NCI-H526 treated with DMSO at 0.1 percent for 48 hours (cell line): ENCODE measurements at regions not wholly inside any gene's neighbourhood (a gene's known extent, or its start where the extent isn't known, plus 50 kb on each side); places are given as distances from the start of the nearest gene placed in this dataset.

ENCODE experiments used
- DNase-seq: peaks from one replicate; lab custom pipeline; 2025; lab: John Stamatoyannopoulos, UW

- no peak for DNase-seq
Observed at GRCh38 chr12:116651089-116651488, 86.8 kb downstream of the SPRING1 start.

DNA sequence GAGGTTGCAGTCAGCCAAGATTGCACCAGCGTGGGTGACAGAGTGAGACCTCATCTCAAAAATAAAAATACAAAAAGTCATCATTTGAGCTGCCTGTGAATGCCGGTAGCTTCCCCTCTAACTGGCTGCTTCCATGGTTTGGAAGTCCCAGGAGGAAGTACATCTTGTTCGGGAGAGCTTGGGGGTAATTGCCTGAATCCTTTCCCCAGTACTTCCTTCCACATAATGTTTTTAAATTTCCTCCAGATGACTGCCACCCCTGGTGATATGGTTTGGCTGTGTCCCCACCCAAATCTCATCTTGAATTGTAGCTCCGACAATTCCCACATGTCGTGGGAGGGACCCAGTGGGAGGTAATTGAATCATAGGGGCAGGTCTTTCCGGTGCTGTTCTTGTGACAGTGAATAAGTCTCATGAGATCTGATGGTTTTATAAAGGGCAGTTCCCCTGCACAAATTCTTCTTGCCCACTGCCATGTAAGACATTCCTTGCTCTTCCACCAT is 87.2 kb downstream of the SPRING1 start:
- no peak for DNase-seq

DNA sequence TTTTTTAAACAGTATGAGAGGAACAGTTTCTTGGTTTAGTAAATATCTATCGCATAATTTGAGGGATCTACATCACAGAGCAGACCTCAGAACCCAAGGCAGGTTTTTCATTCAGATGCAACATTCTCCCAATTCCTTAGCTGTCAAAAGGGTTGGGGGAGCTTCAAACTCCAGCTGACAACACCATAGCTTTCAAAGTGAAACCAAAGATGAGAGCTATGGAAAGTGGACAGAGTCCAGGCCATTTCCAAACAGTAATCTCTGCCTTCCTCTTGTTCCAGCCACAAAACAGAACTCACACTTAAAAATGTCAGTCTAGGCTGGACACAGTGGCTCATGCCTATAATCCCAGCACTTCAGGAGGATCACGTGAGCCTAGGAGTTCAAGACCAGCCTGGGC is 87.8 kb downstream of the SPRING1 start:
- no peak for DNase-seq

DNA sequence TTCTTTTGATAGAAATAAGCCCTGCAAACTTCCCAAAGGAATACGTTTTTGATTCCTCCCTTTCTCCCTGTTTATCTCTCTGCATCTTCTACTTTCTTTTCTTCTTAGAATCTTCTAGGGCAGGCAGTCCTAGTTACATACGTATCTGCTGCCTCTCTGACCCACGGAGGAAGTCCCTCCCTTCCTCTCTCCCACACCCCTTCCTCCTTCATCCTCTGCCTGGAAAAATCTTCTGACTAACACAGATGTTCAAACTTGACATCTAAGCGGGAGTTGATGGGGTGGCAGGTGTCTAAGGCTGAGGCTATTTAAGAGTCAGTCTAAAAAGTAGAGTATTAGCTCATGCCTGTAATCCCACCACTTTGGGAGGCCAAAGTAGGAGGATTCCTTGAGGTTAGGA is 88.6 kb downstream of the MAP1LC3B2 start:
- no peak for DNase-seq

DNA sequence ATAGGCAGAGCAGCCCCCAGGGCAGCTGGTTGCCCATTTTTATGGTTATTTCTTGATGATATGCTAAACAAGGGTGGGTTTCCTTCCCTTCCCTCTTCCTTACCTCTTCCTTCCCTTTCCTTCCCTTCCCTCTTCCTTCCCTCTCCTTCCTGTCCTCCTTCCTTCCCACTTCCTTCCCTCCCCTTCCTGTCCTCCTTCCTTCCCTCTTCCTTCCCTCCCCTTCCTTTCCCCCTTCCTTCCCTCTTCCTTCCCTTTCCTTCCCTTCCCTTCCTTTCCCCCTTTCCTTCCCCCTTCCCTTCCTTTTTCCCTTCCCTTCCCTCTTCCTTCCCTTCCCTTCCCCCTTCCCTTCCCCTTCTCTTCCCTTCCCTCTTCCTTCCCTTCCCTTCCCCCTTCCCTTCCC is 87.7 kb downstream of the MAP1LC3B2 start:
- no peak for DNase-seq

GRCh38 chr12:116644806-116645205 is 85.6 kb downstream of the MAP1LC3B2 start:
- no peak for DNase-seq

DNA sequence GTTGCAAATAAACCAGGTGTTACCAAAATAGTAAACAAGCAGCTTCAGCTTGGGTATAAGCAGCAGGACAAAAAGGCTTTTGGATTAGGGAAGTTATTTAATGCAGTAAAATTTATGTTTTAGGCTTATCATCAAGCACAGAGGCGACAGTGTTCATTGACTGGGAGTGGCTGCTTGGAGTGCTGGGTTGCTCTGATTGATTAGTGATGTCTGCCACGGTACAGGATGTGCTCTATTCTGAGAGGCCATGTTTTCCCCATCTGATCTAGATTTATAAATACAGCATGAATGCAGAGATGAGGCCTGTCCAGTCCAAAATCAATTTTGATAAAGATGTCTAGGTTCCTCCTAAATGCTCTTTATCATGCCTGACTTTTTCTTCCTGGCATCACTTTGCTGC is 83.5 kb downstream of the MAP1LC3B2 start:
- DNase-seq = no peak

GRCh38 chr12:116642106-116642505 is 82.9 kb downstream of the MAP1LC3B2 start:
- no peak for DNase-seq

- DNase-seq = no peak
Observed at GRCh38 chr12:116640281-116640680, 81.1 kb downstream of the MAP1LC3B2 start.

DNA sequence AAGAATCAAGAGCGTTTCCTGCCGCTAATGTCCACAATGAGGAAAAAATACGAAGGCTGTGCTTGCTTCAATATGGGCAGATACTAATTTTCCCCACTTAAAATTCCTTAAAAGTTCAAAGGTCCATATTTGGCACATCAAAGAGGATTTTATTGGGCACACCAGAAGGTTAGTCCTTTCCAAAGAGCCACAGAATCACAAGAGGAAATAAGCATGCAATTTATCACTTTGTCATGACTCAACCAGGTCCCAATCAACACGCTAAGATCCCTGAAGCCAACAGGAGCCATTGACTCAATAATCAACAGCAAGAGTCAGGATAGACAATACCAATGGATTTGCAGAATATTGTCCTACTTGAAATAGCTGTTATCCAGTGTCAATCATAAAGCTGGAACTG is 80.6 kb downstream of the MAP1LC3B2 start:
- no peak for DNase-seq

DNA sequence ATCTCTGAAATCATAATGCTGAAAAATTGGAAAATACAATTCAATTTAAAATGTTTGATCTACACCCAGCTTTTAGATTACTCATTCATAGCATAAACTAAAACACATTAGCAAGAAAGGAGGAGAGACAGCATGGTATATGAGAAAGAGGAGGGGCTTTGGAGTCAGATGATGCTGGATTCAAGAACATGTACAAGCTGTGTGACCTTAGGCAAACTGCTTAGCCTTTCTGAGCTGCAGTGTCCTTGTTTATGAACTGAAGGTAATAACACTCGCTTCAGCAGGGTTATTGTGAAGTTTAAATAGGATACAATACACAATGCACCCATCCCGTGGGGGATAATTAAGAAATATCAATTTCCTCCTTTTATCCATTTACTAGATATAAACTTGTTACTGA is 79.2 kb downstream of the MAP1LC3B2 start:
- DNase-seq = no peak

DNA sequence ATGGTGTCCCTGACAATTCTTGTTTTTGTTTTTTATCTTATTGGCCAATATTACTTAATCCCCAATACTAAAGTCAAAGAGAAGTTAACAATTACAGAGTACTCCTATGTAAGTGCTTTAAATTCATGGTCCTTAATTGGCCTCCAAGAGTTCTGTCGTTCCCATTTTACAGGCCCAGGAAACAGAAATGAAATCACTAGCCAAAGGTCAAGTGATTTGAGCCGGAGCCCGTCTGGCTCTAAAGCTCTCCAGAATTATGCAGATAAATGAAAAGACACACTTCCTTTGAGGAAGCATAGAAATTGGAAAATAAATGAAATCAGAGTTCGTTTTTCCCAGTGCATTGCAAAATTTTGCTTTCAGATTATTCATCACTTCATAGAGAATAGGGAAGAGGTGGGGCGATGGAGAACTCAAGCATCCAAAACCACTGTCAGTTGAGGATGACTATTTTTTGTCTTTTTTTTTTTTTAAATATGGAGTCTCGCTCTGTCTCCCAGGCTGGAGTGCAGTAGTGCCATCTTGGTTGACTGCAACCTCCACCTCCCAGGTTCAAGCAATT is 78.5 kb downstream of the MAP1LC3B2 start:
- DNase-seq = no peak

DNA sequence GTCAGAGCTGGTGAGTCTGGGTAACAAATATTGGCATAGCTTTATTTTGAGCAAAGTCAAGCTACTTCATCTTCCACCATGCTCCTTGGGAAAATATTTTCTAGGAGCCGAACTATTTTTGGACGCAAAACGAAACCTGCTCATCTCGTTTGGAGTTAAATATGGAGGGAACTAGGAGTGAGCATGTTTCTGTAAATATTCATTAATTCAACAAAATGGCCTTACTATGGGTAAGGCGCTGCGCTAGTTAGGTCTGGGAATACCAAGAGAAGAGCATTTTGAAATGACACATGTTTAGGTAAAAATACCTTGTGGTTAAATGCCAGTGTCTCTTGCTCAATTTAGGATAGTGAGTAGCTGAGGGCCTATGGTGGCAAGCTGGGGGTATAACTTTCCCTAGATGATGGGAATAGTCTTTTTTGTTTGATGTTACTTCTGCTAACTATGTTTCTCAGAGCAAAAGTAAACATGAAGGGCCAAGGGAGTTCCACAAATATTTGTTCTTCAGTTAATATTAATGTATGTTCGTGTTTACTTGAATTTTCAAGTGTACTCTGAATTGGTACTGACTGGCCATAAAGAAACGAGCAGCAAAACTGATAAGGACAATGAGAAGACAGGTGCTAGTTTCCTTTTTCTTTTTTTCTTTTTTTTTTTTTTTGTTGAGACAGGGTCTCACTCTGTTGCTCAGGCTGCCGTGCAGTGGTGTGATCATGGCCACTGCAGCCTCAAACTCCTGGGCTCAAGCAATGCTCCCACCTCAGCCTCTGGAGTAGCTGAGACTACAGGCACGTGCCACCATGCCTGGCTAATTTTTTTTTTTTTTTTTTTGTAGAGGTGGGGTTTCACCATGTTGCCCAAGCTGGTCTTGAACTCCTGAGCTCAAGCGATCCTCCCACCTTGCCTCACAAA is 77.7 kb downstream of the MAP1LC3B2 start:
- DNase-seq = no peak

GRCh38 chr12:116635487-116635886 is 76.3 kb downstream of the MAP1LC3B2 start:
- DNase-seq = no peak

DNA sequence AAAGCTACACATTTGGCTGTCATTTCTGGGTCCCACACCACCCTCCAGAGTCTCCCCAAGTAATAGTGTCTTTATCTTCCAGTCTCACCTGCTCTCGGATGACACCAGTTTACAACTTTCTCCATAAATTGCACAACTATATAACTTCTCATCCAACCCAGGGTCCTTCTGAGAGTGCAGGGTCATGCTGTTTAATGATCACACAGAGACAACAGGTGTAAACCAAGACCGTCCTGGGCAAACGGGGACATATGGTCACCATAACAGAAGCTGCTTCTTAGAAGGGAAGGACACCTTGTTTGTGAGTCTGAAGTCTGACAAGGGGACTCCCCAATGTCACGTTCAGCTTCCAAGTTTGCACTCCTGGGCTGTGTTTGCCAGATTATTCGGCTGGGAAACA is 74.3 kb downstream of the MAP1LC3B2 start:
- DNase-seq = no peak

DNA sequence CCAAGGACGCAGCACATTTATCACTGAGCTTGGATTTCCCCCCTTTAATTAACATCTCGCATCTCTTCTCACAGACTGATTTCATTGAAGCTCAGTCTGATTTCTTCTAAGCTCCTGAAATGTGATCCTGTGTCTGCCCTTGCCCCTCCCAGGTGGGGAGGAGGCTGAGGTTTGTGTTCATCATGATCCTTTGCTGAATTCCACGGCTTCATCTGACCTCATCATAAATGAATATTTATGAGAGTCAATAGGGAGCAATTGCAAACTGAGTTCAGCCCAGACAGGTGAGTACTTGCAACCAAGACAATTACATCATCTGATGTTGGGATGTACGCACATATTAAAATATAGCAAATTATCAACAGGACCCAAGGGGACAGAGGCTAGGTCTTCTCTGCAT is 72.4 kb downstream of the MAP1LC3B2 start:
- peak; percentile 44 for DNase-seq

DNA sequence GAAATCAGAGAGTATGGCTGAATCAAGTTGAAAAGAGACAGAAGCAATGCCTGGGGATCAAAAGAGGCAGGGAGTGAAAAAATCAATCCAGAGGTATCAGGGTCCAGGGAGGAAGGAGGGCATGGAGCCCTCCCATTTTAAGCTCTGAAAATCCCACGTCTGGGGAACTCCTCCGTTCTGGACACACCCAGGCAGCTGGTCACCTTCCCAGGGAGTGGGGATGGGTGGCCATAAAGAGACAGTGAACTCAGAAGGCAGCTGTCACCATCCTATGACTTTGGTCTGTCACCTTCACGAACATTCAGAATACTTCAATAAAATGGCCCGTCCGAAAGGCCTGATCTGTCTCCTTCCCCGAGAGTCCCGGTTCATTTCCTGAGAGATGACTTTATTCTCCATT is 71.6 kb downstream of the MAP1LC3B2 start:
- DNase-seq = no peak

DNA sequence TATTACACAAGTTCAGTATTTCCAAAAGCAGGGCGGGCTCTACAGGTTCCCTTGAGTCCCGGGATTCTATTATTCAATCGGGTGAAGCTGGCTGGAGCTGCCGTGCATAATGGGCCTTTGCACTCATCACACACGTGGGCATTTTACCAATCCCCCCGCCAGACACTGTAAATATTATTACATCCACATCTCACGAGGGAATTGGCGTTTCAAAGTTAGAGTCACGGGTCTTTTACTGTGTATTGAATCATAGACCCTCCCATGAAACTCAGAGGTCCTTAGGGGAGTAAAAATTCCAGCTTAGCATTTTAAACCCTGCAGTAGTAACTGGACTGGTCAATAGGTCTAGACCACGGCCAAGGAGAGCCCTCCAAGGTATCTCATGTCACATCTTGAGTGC is 70.3 kb downstream of the MAP1LC3B2 start:
- no peak for DNase-seq

GRCh38 chr12:116628989-116629388 is 69.8 kb downstream of the MAP1LC3B2 start:
- DNase-seq = peak; percentile 42

- no peak for DNase-seq
Observed at GRCh38 chr12:116628450-116628793, 69.2 kb downstream of the MAP1LC3B2 start.
